Endothelial cell of umbilical vein (primary cell): ENCODE measurements at regions not wholly inside any gene's neighbourhood (a gene's known extent, or its start where the extent isn't known, plus 50 kb on each side); places are given as distances from the start of the nearest gene placed in this dataset.

Experiments
- CTCF ChIP-seq, 2 donors: IDR thresholded peaks; 1 replicate in 1 of 2; 2 replicates in 1 of 2; pipeline ENCODE4 v1.5.1; 2011; ENCODE audit warnings: low read length in 2 of 2, mild to moderate bottlenecking in 2 of 2, moderate library complexity in 2 of 2, control low read depth in 1 of 2, inconsistent platforms in 1 of 2, low read depth in 1 of 2; ENCODE audit not compliant: insufficient read depth in 1 of 2; ENCODE audit errors: extremely low read depth in 1 of 2
- EZH2 ChIP-seq: IDR thresholded peaks from 2 replicates; pipeline ENCODE4 v1.6.1; 2012; ENCODE audit warnings: borderline replicate concordance, low read depth, mild to moderate bottlenecking, moderate library complexity, low read length, inconsistent platforms; ENCODE audit not compliant: severe bottlenecking
- GATA2 ChIP-seq: IDR thresholded peaks from 2 replicates; pipeline ENCODE4 v1.7.0; 2011; ENCODE audit warnings: low read depth, mild to moderate bottlenecking, moderate library complexity, mixed read lengths, low read length; ENCODE audit not compliant: insufficient read length, insufficient read depth
- JUN ChIP-seq: IDR thresholded peaks from 2 replicates; pipeline ENCODE4 v1.6.1; 2011; ENCODE audit warnings: borderline replicate concordance, low read depth; ENCODE audit not compliant: insufficient read length, insufficient read depth
- MAX ChIP-seq: IDR thresholded peaks from 2 replicates; pipeline ENCODE4 v1.6.1; 2011; ENCODE audit not compliant: insufficient read depth, insufficient read length
- MYC ChIP-seq: IDR thresholded peaks from one replicate; pipeline ENCODE4 v1.6.1; 2011; ENCODE audit warnings: mild to moderate bottlenecking, low read depth, low read length
- POLR2A ChIP-seq: IDR thresholded peaks from 2 replicates; pipeline ENCODE4 v1.6.1; 2012; ENCODE audit warnings: low read depth, mild to moderate bottlenecking, control low read depth, low read length
- POLR2AphosphoS5 ChIP-seq: IDR thresholded peaks from 2 replicates; pipeline ENCODE4 v1.6.1; 2012; ENCODE audit warnings: low read depth, mild to moderate bottlenecking, control low read depth, low read length, moderate library complexity; ENCODE audit not compliant: insufficient read depth

GRCh38 chr18:51666763-51667191, 469.3 kb upstream of the MEX3C start:
- TF ChIP-seq EZH2 = no peak
- TF ChIP-seq CTCF (IDR thresholded peaks at IDR 0.05; ENCODE audit: extremely low read depth in 1 of 2, insufficient read depth in 1 of 2, low read depth in 1 of 2, low read length in 2 of 2) = no peak
- TF ChIP-seq MYC = no peak
- TF ChIP-seq POLR2A = no peak
- no peak for TF ChIP-seq MAX
- no peak for TF ChIP-seq POLR2AphosphoS5
- TF ChIP-seq GATA2 = no peak
- no peak for TF ChIP-seq JUN
